PC-9 (cell line): ENCODE measurements at regions not wholly inside any gene's neighbourhood (a gene's known extent, or its start where the extent isn't known, plus 50 kb on each side); places are given as distances from the start of the nearest gene placed in this dataset.

Experiments
- BruUV-seq: library from RNA; stranded (reverse); fragments of 400-500 nt; replicated peaks from 2 replicates; lab custom pipeline; 2021; lab: Mats Ljungman, UMichigan
- CTCF ChIA-PET: fragments of 300-600 bp; sonication (Branson Sonifier 250); formaldehyde crosslinking; loops from one replicate; lab custom pipeline; 2022; ENCODE audit warnings: antibody characterized with exemption; lab: Charles Lee
- POLR2A ChIA-PET: fragments of 300-600 bp; sonication (Branson Sonifier 250); formaldehyde crosslinking; loops from one replicate; lab custom pipeline; 2022; ENCODE audit warnings: antibody characterized with exemption; ENCODE audit not compliant: unreplicated experiment; lab: Charles Lee
- DNase-seq, 2 experiments: peaks; one replicate each; pipeline versions ENCODE4 v3.0.0 to v3.0.0-alpha.2; 2015 to 2022; ENCODE audit warnings: mixed read lengths in 1 of 2
- H2AFZ ChIP-seq: fragments of 200-600 bp; sonication (generic); 2 replicates; pipeline ENCODE4 v1.8.1; 2017; ENCODE audit warnings: antibody characterized with exemption
- H3F3A ChIP-seq: fragments of 200-600 bp; sonication (generic); 2 replicates; pipeline ENCODE4 v1.8.1; 2017; ENCODE audit warnings: antibody characterized with exemption, mild to moderate bottlenecking, low read depth; ENCODE audit not compliant: insufficient read depth
- H3K27ac ChIP-seq: fragments of 200-600 bp; sonication (generic); 2 replicates; pipeline ENCODE4 v1.6.1; 2016; ENCODE audit warnings: mixed run types
- H3K27me3 ChIP-seq: fragments of 200-600 bp; sonication (generic); 2 replicates; pipeline ENCODE4 v1.6.1; 2016; ENCODE audit warnings: low read depth, mixed run types; ENCODE audit not compliant: insufficient read depth
- H3K36me3 ChIP-seq: fragments of 200-600 bp; sonication (generic); 2 replicates; pipeline ENCODE4 v1.6.1; 2016; ENCODE audit warnings: low read depth, mixed run types
- H3K4me1 ChIP-seq: fragments of 200-600 bp; sonication (generic); replicated peaks from 2 replicates; pipeline ENCODE4 v1.6.1; 2016; ENCODE audit warnings: mixed run types; ENCODE audit not compliant: insufficient read depth
- H3K4me2 ChIP-seq: fragments of 200-600 bp; sonication (generic); 2 replicates; pipeline ENCODE4 v1.6.1; 2017; ENCODE audit warnings: mixed run types
- H3K4me3 ChIP-seq: fragments of 200-600 bp; sonication (generic); 2 replicates; pipeline ENCODE4 v1.6.1; 2016; ENCODE audit warnings: mixed run types
- H3K79me2 ChIP-seq: fragments of 200-600 bp; sonication (generic); 2 replicates; pipeline ENCODE4 v1.6.1; 2017; ENCODE audit warnings: low read depth, mixed run types
- H3K9me2 ChIP-seq: fragments of 200-600 bp; sonication (generic); 2 replicates; pipeline ENCODE4 v1.8.1; 2017; ENCODE audit warnings: mild to moderate bottlenecking; ENCODE audit not compliant: insufficient read depth
- H3K9me3 ChIP-seq: fragments of 200-600 bp; sonication (generic); 2 replicates; pipeline ENCODE4 v1.8.1; 2016; ENCODE audit warnings: low read depth; ENCODE audit not compliant: insufficient read depth
- H4K20me1 ChIP-seq: fragments of 200-600 bp; sonication (generic); 2 replicates; pipeline ENCODE4 v1.8.1; 2017; ENCODE audit not compliant: insufficient read depth
- EZH2 ChIP-seq: fragments of 200-600 bp; sonication (generic); IDR thresholded peaks from 2 replicates; pipeline ENCODE4 v1.8.0; 2017; ENCODE audit warnings: antibody characterized with exemption, low read depth
- intact Hi-C: fragments of 100-400 bp; cut with micrococcal nuclease; formaldehyde crosslinking; loops from one replicate; pipeline ENCODE4 v1.10.0; 2022; ENCODE audit not compliant: unreplicated experiment
- TF ChIP-seq, protein P1 (sequence below): fragments of 200-600 bp; sonication (generic); conservative IDR thresholded peaks from 2 replicates; pipeline ENCODE4 v1.6.1; 2017; ENCODE audit warnings: mixed run types, antibody characterized with exemption, mild to moderate bottlenecking, moderate library complexity

DNA sequence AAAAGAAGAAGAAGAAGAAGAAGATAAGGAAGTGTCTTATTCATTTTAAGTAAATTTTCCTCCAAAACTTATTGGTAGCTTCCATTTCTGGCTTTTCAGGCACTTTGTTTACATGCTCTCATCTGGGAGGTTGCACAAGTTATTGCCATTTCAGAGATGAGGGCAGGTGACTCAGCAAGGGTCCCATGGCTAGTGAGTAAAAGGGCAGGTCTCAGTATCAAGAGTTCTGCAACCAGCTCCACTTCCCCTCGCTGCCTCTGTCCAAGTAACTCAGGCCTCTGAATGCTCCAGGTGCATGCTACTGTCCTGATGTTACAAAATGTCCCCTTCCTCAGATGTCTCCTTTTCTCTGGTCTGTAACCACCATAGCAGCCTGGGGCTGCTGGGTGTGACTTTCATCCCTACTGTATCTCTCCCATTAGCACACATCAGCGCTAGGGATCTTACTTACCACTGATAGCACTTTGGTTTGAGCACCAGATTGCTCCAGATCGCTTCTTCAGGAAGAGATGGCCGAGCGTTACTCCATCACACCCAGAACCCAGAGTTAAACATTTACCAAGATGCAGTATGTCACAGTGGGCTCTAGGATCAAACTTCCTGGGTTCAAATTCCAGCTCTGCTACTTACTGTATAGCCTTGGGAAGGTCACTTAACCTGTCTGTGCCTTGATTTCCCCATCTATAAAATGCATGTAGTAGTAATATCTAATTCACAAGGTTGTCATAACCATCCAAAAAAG, 57.4 kb upstream of the LAPTM4A start:
- no peak overlapping the region for H2AFZ ChIP-seq
- H3K4me1 ChIP-seq: peaks cover 55% of the 10 kb centered on the region
- H3K79me2 ChIP-seq: no peaks in the 10 kb centered on the region
- H4K20me1 ChIP-seq: no peaks in the 10 kb centered on the region
- peak overlapping the region; percentile 64 for H3K4me2 ChIP-seq
- no peaks in the 10 kb centered on the region; the same call in 1 of the 2 replicates for H3K9me3 ChIP-seq
- BruUV-seq: no TSS peak
- TF ChIP-seq, protein P1, sequence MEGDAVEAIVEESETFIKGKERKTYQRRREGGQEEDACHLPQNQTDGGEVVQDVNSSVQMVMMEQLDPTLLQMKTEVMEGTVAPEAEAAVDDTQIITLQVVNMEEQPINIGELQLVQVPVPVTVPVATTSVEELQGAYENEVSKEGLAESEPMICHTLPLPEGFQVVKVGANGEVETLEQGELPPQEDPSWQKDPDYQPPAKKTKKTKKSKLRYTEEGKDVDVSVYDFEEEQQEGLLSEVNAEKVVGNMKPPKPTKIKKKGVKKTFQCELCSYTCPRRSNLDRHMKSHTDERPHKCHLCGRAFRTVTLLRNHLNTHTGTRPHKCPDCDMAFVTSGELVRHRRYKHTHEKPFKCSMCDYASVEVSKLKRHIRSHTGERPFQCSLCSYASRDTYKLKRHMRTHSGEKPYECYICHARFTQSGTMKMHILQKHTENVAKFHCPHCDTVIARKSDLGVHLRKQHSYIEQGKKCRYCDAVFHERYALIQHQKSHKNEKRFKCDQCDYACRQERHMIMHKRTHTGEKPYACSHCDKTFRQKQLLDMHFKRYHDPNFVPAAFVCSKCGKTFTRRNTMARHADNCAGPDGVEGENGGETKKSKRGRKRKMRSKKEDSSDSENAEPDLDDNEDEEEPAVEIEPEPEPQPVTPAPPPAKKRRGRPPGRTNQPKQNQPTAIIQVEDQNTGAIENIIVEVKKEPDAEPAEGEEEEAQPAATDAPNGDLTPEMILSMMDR: 0 out of 2 replicates have a peak, but pooled peaks have one; percentile 19
- no peak for TF ChIP-seq EZH2
- POLR2A ChIA-PET: interaction anchor here (0.6 to 1.0 kb wide), 6 partner anchors 9 to 123 kb away, joined by 4 to 11 read pairs (median 5); no protein-coding TSS in a partner anchor
- intact Hi-C loops: loop anchor here (10.0 kb wide), 1 partner anchor 536 kb away; no protein-coding TSS in a partner anchor
- CTCF ChIA-PET: interaction anchor here (0.6 to 1.1 kb wide), 5 partner anchors 25 to 182 kb away, joined by 3 to 8 read pairs (median 4); no protein-coding TSS in a partner anchor
- H3K27ac ChIP-seq: peak overlapping the region; percentile 89
- peak in 1 of 2 experiments; percentile 88 for DNase-seq
- no peaks in the 10 kb centered on the region for H3K36me3 ChIP-seq
- H3K4me3 ChIP-seq: no peak overlapping the region
- H3F3A ChIP-seq: peaks cover 27% of the 10 kb centered on the region
- no peaks in the 10 kb centered on the region for H3K9me2 ChIP-seq
- H3K27me3 ChIP-seq: no peaks in the 10 kb centered on the region

DNA sequence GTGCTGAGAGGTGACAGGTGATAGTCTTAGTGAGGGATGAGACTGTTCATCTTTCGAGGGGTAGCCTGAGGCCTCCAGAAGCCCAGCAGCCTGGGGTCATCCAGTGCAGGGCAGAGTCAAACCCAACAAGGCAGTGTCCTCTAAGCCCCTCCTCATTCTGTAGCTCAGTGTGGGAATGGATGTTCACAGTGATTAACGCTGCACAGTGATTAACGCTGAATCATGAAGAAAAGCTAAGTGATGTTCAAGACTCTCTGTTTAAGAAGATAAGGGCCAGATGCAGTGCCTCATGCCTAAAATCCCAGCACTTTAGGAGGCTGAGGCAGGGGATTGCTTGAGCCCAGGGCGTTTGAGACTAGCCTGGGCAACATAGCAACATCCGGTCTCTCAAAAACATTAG, 56.3 kb upstream of the LAPTM4A start:
- Histone ChIP-seq H4K20me1 (no peaks in the 10 kb centered on the region), H3K27me3 (no peaks in the 10 kb centered on the region), H3K9me3 (no peaks in the 10 kb centered on the region; the same call in 1 of the 2 replicates), H3K79me2 (no peaks in the 10 kb centered on the region), H3K9me2 (no peaks in the 10 kb centered on the region), H3K4me2 (peak overlapping the region; percentile 64; the same call in 1 of the 2 replicates), H3K36me3 (no peaks in the 10 kb centered on the region), H3K4me3 (no peak overlapping the region), H3K27ac (peak overlapping the region; percentile 89), H3F3A (peaks cover 21% of the 10 kb centered on the region), H3K4me1 (peaks cover 45% of the 10 kb centered on the region), H2AFZ (no peak overlapping the region)
- ChIA-PET CTCF (interaction anchor here (0.7 to 2.1 kb wide), 2 partner anchors 72 to 125 kb away, joined by 3 to 11 read pairs; no protein-coding TSS in a partner anchor), POLR2A (no interaction called here)
- TF ChIP-seq, protein P1: no peak
- TF ChIP-seq EZH2: no peak
- intact Hi-C loops: loop anchor here (2.0 to 10.0 kb wide), 4 partner anchors 77 to 537 kb away; partner anchors contain the start of gene SDC1
- DNase-seq: no peak
- BruUV-seq: no TSS peak

DNA sequence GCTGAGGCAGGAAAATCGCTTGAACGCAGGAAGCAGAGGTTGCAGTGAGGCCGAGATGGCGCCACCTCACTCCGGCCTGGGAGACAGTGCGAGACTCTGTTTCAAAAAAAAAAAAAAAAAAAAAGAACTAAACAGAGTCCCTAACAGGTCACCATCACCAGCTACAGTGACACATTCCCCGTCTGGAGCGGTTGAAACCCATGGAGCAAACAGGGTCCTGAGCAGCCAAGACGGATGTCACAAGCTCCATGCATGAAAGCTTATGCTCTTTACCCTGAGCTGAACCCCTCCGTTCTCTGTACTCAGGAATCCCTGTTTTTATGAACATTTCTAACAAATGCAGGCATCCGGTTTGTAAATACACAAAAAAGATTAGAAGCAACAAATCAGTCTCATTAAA, 55.9 kb upstream of the LAPTM4A start:
- Histone ChIP-seq H2AFZ (peak overlapping the region; percentile 91; the same call in 1 of the 2 replicates), H3K4me3 (peak overlapping the region; percentile 68; the same call in 1 of the 2 replicates), H3K9me2 (no peaks in the 10 kb centered on the region), H3K4me2 (peak overlapping the region; percentile 89), H3K79me2 (no peaks in the 10 kb centered on the region), H3K27ac (peak overlapping the region; percentile 89), H3K4me1 (peaks cover 45% of the 10 kb centered on the region), H4K20me1 (no peaks in the 10 kb centered on the region), H3K27me3 (no peaks in the 10 kb centered on the region), H3F3A (peaks cover 21% of the 10 kb centered on the region), H3K9me3 (no peaks in the 10 kb centered on the region; the same call in 1 of the 2 replicates), H3K36me3 (no peaks in the 10 kb centered on the region)
- intact Hi-C loops: loop anchor here (2.0 to 10.0 kb wide), 4 partner anchors 77 to 537 kb away; partner anchors contain the start of gene SDC1
- DNase-seq: no peak
- CTCF ChIA-PET: interaction anchor here (2.1 kb wide), 1 partner anchor 125 kb away, joined by 11 read pairs; no protein-coding TSS in a partner anchor
- POLR2A ChIA-PET: no interaction called here
- no TSS peak for BruUV-seq
- TF ChIP-seq, protein P1: no peak
- TF ChIP-seq EZH2: no peak
